ENCODE measurements at regions not wholly inside any gene's neighbourhood (a gene's known extent, or its start where the extent isn't known, plus 50 kb on each side); places are given as distances from the start of the nearest gene placed in this dataset.

GRCh38 chr1:194534784-194535183 is 1348.4 kb upstream of the B3GALT2 start:
- Histone ChIP-seq H3K9me3 (ENCODE audit: low read depth, low read length) (no peaks in the 10 kb centered on the region), H3K79me2 (ENCODE audit: insufficient read depth, low read length) (no peaks in the 10 kb centered on the region), H3K4me1 (ENCODE audit: insufficient read depth, low read length) (no peaks in the 10 kb centered on the region), H3K4me3 (ENCODE audit: insufficient read depth, low read length) (no peak overlapping the region), H3K27ac (ENCODE audit: low read depth, low read length) (no peak overlapping the region), H3K4me2 (ENCODE audit: insufficient read depth, low read length) (no peak overlapping the region), H3K27me3 (ENCODE audit: insufficient read depth, low read length) (no peaks in the 10 kb centered on the region), H3K36me3 (ENCODE audit: insufficient read depth, low read length) (no peaks in the 10 kb centered on the region), H2AFZ (ENCODE audit: low read length) (no peak overlapping the region), H4K20me1 (ENCODE audit: insufficient read depth, low read length) (no peaks in the 10 kb centered on the region)
- DNase-seq (ENCODE audit: insufficient read length, low spot score, missing footprints), result no peak
- no peak for TF ChIP-seq CTCF (IDR thresholded peaks at IDR 0.05; ENCODE audit: extremely low read depth, low read depth, low read length)

- H3K79me2 ChIP-seq (ENCODE audit: insufficient read depth, low read length), result no peaks in the 10 kb centered on the region
- TF ChIP-seq CTCF (IDR thresholded peaks at IDR 0.05; ENCODE audit: extremely low read depth, low read depth, low read length), result no peak
- no peaks in the 10 kb centered on the region for H3K9me3 ChIP-seq (ENCODE audit: low read depth, low read length)
- H3K4me2 ChIP-seq (ENCODE audit: insufficient read depth, low read length), result no peak overlapping the region
- no peak for DNase-seq (ENCODE audit: insufficient read length, low spot score, missing footprints)
- no peak overlapping the region for H2AFZ ChIP-seq (ENCODE audit: low read length)
- H3K4me3 ChIP-seq (ENCODE audit: insufficient read depth, low read length), result no peak overlapping the region
- no peak overlapping the region for H3K27ac ChIP-seq (ENCODE audit: low read depth, low read length)
- H3K4me1 ChIP-seq (ENCODE audit: insufficient read depth, low read length), result no peaks in the 10 kb centered on the region
- H3K36me3 ChIP-seq (ENCODE audit: insufficient read depth, low read length), result no peaks in the 10 kb centered on the region
- no peaks in the 10 kb centered on the region for H4K20me1 ChIP-seq (ENCODE audit: insufficient read depth, low read length)
- H3K27me3 ChIP-seq (ENCODE audit: insufficient read depth, low read length), result no peaks in the 10 kb centered on the region
These were observed 1347.2 kb upstream of the B3GALT2 start for GRCh38 chr1:194533641-194534040.

DNA sequence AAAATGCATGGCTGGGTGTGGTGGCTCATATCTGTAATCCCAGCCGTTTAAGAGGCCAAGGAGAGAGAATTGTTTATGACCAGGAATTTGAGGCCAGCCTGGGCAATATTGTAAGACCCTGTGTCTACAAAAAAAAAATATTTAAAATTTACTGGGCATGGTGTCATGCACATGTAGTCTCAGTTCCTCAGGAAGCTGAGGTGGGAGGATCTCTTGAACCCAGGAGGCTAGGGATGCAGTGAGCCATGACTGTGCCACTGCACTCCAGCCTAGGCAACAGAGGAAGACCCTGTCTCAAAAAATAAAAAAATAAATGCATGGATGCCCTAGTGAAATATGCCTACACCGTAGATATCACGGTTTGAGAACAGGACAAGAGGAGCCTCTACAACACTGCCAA is 1331.2 kb upstream of the B3GALT2 start:
- TF ChIP-seq CTCF (IDR thresholded peaks at IDR 0.05; ENCODE audit: extremely low read depth, low read depth, low read length), result no peak

DNA sequence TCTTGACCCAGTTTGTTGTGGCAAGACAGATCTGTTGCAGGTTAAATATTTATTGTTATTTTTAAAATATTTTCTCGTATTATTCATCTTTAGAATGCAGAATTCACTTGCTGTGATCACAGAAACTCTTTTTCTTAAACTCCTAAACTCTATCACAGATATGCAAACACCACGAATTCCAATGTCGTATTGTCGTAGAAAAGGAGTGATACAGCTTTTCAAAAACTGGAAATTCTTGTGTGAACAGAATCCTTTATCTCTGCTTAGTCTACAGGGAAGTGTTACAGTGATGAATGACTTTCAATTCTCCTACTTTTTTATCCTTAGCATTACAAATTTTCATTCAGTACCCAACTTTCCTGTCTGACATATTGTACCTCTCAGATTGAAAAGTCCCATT is 1329.5 kb upstream of the B3GALT2 start:
- Histone ChIP-seq H3K36me3 (ENCODE audit: insufficient read depth, low read length) (no peaks in the 10 kb centered on the region), H3K4me3 (ENCODE audit: insufficient read depth, low read length) (no peak overlapping the region), H4K20me1 (ENCODE audit: insufficient read depth, low read length) (no peaks in the 10 kb centered on the region), H3K4me1 (ENCODE audit: insufficient read depth, low read length) (no peaks in the 10 kb centered on the region), H3K79me2 (ENCODE audit: insufficient read depth, low read length) (no peaks in the 10 kb centered on the region), H3K4me2 (ENCODE audit: insufficient read depth, low read length) (no peak overlapping the region), H3K27me3 (ENCODE audit: insufficient read depth, low read length) (no peaks in the 10 kb centered on the region), H3K27ac (ENCODE audit: low read depth, low read length) (no peak overlapping the region), H3K9me3 (ENCODE audit: low read depth, low read length) (no peaks in the 10 kb centered on the region), H2AFZ (ENCODE audit: low read length) (no peak overlapping the region)
- DNase-seq (ENCODE audit: insufficient read length, low spot score, missing footprints), result no peak
- no peak for TF ChIP-seq CTCF (IDR thresholded peaks at IDR 0.05; ENCODE audit: extremely low read depth, low read depth, low read length)

More for the DNA sequence above, 1331.2 kb upstream of the B3GALT2 start:
- no peak for DNase-seq (ENCODE audit: insufficient read length, low spot score, missing footprints)
- no peaks in the 10 kb centered on the region for H4K20me1 ChIP-seq (ENCODE audit: insufficient read depth, low read length)
- H3K4me1 ChIP-seq (ENCODE audit: insufficient read depth, low read length), result no peaks in the 10 kb centered on the region
- no peaks in the 10 kb centered on the region for H3K9me3 ChIP-seq (ENCODE audit: low read depth, low read length)
- no peak overlapping the region for H3K4me2 ChIP-seq (ENCODE audit: insufficient read depth, low read length)
- no peak overlapping the region for H3K27ac ChIP-seq (ENCODE audit: low read depth, low read length)
- H3K79me2 ChIP-seq (ENCODE audit: insufficient read depth, low read length), result no peaks in the 10 kb centered on the region
- no peaks in the 10 kb centered on the region for H3K27me3 ChIP-seq (ENCODE audit: insufficient read depth, low read length)
- no peaks in the 10 kb centered on the region for H3K36me3 ChIP-seq (ENCODE audit: insufficient read depth, low read length)
- no peak overlapping the region for H3K4me3 ChIP-seq (ENCODE audit: insufficient read depth, low read length)
- no peak overlapping the region for H2AFZ ChIP-seq (ENCODE audit: low read length)

Measured in osteoblast (primary cell).